HEK293 (cell line): ENCODE measurements at regions not wholly inside any gene's neighbourhood (a gene's known extent, or its start where the extent isn't known, plus 50 kb on each side); places are given as distances from the start of the nearest gene placed in this dataset.

Experiments
- BCL11A ChIP-seq: fragments of 450-650 bp; formaldehyde crosslinking; IDR thresholded peaks from 2 replicates; pipeline ENCODE4 v1.5.1; 2016; ENCODE audit warnings: low read depth, missing biosample characterization, missing genetic modification characterization
- BCL6B ChIP-seq: fragments of 450-650 bp; formaldehyde crosslinking; IDR thresholded peaks from 2 replicates; pipeline ENCODE4 v1.5.1; 2017; ENCODE audit warnings: missing biosample characterization, missing genetic modification characterization
- HOXA7 ChIP-seq: sonication (generic); formaldehyde crosslinking; IDR thresholded peaks from 2 replicates; pipeline ENCODE4 v1.8.1; 2022; ENCODE audit warnings: missing genetic modification reagents, borderline replicate concordance
- PRDM6 ChIP-seq: fragments of 450-650 bp; formaldehyde crosslinking; IDR thresholded peaks from 2 replicates; pipeline ENCODE4 v1.5.1; 2017; ENCODE audit warnings: missing biosample characterization, missing genetic modification characterization
- SALL2 ChIP-seq: fragments of 450-650 bp; formaldehyde crosslinking; IDR thresholded peaks from 2 replicates; pipeline ENCODE4 v1.5.0; 2017; ENCODE audit warnings: missing biosample characterization, mild to moderate bottlenecking, missing genetic modification characterization, borderline replicate concordance
- SCRT2 ChIP-seq: fragments of 450-650 bp; formaldehyde crosslinking; IDR thresholded peaks from 2 replicates; pipeline ENCODE4 v1.5.1; 2016; ENCODE audit warnings: missing biosample characterization, missing genetic modification characterization
- YY2 ChIP-seq: fragments of 450-650 bp; formaldehyde crosslinking; IDR thresholded peaks from 2 replicates; pipeline ENCODE4 v1.5.1; 2016; ENCODE audit warnings: missing biosample characterization, missing genetic modification characterization
- ZBTB10 ChIP-seq: fragments of 450-650 bp; formaldehyde crosslinking; IDR thresholded peaks from 2 replicates; pipeline ENCODE4 v1.5.1; 2016; ENCODE audit warnings: missing biosample characterization, missing genetic modification characterization
- ZBTB17 ChIP-seq: fragments of 450-650 bp; formaldehyde crosslinking; IDR thresholded peaks from 2 replicates; pipeline ENCODE4 v1.5.1; 2016; ENCODE audit warnings: missing biosample characterization, missing genetic modification characterization
- ZBTB26 ChIP-seq: fragments of 450-650 bp; formaldehyde crosslinking; optimal IDR thresholded peaks from 2 replicates; pipeline ENCODE3; 2016; ENCODE audit warnings: missing biosample characterization, mild to moderate bottlenecking, missing genetic modification characterization
- ZFP37 ChIP-seq: fragments of 450-650 bp; formaldehyde crosslinking; IDR thresholded peaks from 2 replicates; pipeline ENCODE4 v1.5.1; 2016; ENCODE audit warnings: missing biosample characterization, missing genetic modification characterization
- ZNF221 ChIP-seq: fragments of 450-650 bp; formaldehyde crosslinking; IDR thresholded peaks from 2 replicates; pipeline ENCODE4 v1.5.1; 2017; ENCODE audit warnings: missing biosample characterization, missing genetic modification characterization, borderline replicate concordance
- ZNF24 ChIP-seq: fragments of 450-650 bp; formaldehyde crosslinking; IDR thresholded peaks from 2 replicates; pipeline ENCODE4 v1.5.1; 2016; ENCODE audit warnings: missing biosample characterization, missing genetic modification characterization
- ZNF248 ChIP-seq: fragments of 450-650 bp; formaldehyde crosslinking; IDR thresholded peaks from 2 replicates; pipeline ENCODE4 v1.5.1; 2017; ENCODE audit warnings: missing biosample characterization, missing genetic modification characterization
- ZNF274 ChIP-seq, 2 experiments: fragments of 200-500 bp in 1 of 2; fragments of 450-650 bp in 1 of 2; sonication (Bioruptor generic) in 1 of 2; formaldehyde crosslinking in 1 of 2; IDR thresholded peaks; 2 replicates each; pipeline versions ENCODE4 v1.5.1 to v1.6.1; 2014 to 2016; ENCODE audit warnings: borderline replicate concordance in 1 of 2, inconsistent platforms in 1 of 2, low read length in 1 of 2, missing biosample characterization in 1 of 2, missing genetic modification characterization in 1 of 2
- ZNF280D ChIP-seq: fragments of 450-650 bp; formaldehyde crosslinking; IDR thresholded peaks from 2 replicates; pipeline ENCODE4 v1.5.1; 2016; ENCODE audit warnings: missing biosample characterization, missing genetic modification characterization
- ZNF366 ChIP-seq: fragments of 450-650 bp; formaldehyde crosslinking; conservative IDR thresholded peaks from 2 replicates; pipeline ENCODE4 v1.5.1; 2016; ENCODE audit warnings: missing biosample characterization, missing genetic modification characterization
- ZNF473 ChIP-seq: fragments of 450-650 bp; formaldehyde crosslinking; IDR thresholded peaks from 2 replicates; pipeline ENCODE4 v1.5.1; 2017; ENCODE audit warnings: missing biosample characterization, missing genetic modification characterization
- ZNF48 ChIP-seq: fragments of 450-650 bp; formaldehyde crosslinking; IDR thresholded peaks from 2 replicates; pipeline ENCODE4 v1.5.1; 2016; ENCODE audit warnings: missing biosample characterization, missing genetic modification characterization
- ZNF560 ChIP-seq: fragments of 450-650 bp; formaldehyde crosslinking; IDR thresholded peaks from 2 replicates; pipeline ENCODE4 v1.5.1; 2017; ENCODE audit warnings: missing biosample characterization, missing genetic modification characterization, borderline replicate concordance
- ZNF654 ChIP-seq: fragments of 450-650 bp; formaldehyde crosslinking; IDR thresholded peaks from 2 replicates; pipeline ENCODE4 v1.5.1; 2016; ENCODE audit warnings: low read depth, missing biosample characterization, missing genetic modification characterization
- ZNF677 ChIP-seq: fragments of 450-650 bp; IDR thresholded peaks from 2 replicates; pipeline ENCODE4 v1.5.0; 2018; ENCODE audit warnings: missing biosample characterization, mild to moderate bottlenecking, missing genetic modification characterization, moderate library complexity
- ZNF701 ChIP-seq: fragments of 450-650 bp; formaldehyde crosslinking; IDR thresholded peaks from 2 replicates; pipeline ENCODE4 v1.5.1; 2016; ENCODE audit warnings: missing biosample characterization, missing genetic modification characterization
- ZNF768 ChIP-seq: fragments of 450-650 bp; formaldehyde crosslinking; IDR thresholded peaks from 2 replicates; pipeline ENCODE4 v1.5.1; 2018; ENCODE audit warnings: missing biosample characterization, mild to moderate bottlenecking, missing genetic modification characterization
- ZNF830 ChIP-seq: fragments of 450-650 bp; IDR thresholded peaks from 2 replicates; pipeline ENCODE4 v1.5.0; 2018; ENCODE audit warnings: missing biosample characterization, missing genetic modification characterization, low read depth, mild to moderate bottlenecking, moderate library complexity
- ZNF837 ChIP-seq: fragments of 450-650 bp; formaldehyde crosslinking; IDR thresholded peaks from 2 replicates; pipeline ENCODE4 v1.5.1; 2016; ENCODE audit warnings: missing biosample characterization, missing genetic modification characterization
- ZSCAN23 ChIP-seq: fragments of 450-650 bp; formaldehyde crosslinking; IDR thresholded peaks from 2 replicates; pipeline ENCODE4 v1.5.1; 2016; ENCODE audit warnings: missing biosample characterization, missing genetic modification characterization
- ZSCAN30 ChIP-seq: fragments of 450-650 bp; IDR thresholded peaks from 2 replicates; pipeline ENCODE4 v1.5.1; 2018; ENCODE audit warnings: missing biosample characterization, mild to moderate bottlenecking, missing genetic modification characterization, moderate library complexity

DNA sequence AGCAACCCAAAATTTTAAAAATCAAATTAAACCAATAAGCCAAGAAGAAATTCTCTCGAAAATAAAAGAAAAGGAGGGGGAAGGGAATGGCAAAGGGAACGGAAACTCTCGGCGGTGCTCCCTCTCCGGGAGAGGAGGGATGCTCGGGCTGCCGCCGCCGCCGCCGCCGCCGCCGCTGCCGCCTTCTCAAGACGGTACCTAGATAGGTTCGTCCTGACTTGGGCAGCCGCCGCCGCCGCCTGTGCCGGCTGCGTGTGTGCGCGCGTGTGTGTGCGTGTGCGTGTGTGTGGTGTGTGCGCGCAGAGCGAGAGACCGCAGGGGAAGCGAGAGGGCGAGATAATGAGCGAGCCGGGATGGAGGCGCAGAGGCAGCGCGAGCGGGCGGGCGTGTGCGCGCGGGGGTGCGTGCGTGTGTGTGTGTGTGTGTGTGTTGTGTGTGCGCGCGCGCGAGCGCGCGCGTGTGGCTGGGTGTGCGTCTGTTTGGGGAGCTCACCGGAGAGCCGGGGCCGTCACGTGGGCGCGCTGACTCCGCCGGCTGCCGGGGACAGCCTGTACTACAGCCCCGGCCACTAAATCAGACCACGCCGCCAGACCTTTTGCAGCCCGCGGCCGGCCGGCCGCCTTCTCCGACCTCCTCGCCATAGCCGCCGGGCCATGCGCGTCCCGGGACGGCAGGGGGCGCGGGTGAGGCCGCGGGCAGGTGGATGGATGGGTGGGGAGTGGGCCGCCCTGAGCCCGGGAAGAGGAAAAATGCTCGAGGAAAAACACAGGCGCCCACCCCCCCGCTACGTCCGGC is 111.6 kb downstream of the DHX15 start (continued):
- TF ChIP-seq ZNF473 (no peak), ZSCAN30 (tag by site-specific recombination) (0 out of 2 replicates have a peak, but pooled peaks have one; percentile 47), ZNF248 (no peak), YY2 (peak; percentile 70; the same call in 1 of the 2 replicates), ZSCAN23 (tag by site-specific recombination) (peak; percentile 71), ZBTB26 (tag by site-specific recombination) (peak; percentile 100), HOXA7 (CRISPR knock-in tag) (no peak), ZBTB10 (tag by site-specific recombination) (peak; percentile 99), ZBTB17 (tag by site-specific recombination) (peak; percentile 70), ZNF701 (no peak; the same call in 1 of the 2 replicates), ZNF274 (IDR thresholded peaks at IDR 0.05; ENCODE audit: low read length) (no peak), ZNF274 (tag by site-specific recombination; IDR thresholded peaks at IDR 0.05; ENCODE audit: borderline replicate concordance) (no peak), SALL2 (tag by site-specific recombination) (no peak), ZNF221 (tag by site-specific recombination) (no peak), ZNF48 (tag by site-specific recombination) (no peak), ZNF366 (tag by site-specific recombination) (peak; percentile 90), ZNF830 (tag by site-specific recombination) (no peak), PRDM6 (tag by site-specific recombination) (no peak), ZNF768 (tag by site-specific recombination) (no peak; the same call in 1 of the 2 replicates), BCL11A (tag by site-specific recombination) (no peak), ZNF24 (tag by site-specific recombination) (peak; percentile 74; the same call in 1 of the 2 replicates), SCRT2 (tag by site-specific recombination) (0 out of 2 replicates have a peak, but pooled peaks have one; percentile 28), ZNF280D (tag by site-specific recombination) (no peak), ZFP37 (peak; percentile 89), ZNF837 (tag by site-specific recombination) (no peak), ZNF677 (no peak), ZNF654 (no peak), ZNF560 (tag by site-specific recombination) (no peak), BCL6B (tag by site-specific recombination) (no peak)
